RWPE2 (cell line): ENCODE measurements at regions not wholly inside any gene's neighbourhood (a gene's known extent, or its start where the extent isn't known, plus 50 kb on each side); places are given as distances from the start of the nearest gene placed in this dataset.

Experiments
- ATAC-seq: fragments of 200-7000 bp; cut with Tn5 transposase; 3 replicates; pipeline ENCODE4 v1.9.1; 2021; ENCODE audit warnings: low read depth
- DNase-seq: peaks from one replicate; pipeline ENCODE4 v3.0.0-alpha.2; 2020; ENCODE audit warnings: low spot score
- H3K27ac ChIP-seq: fragments of 450-650 bp; 2 replicates; pipeline ENCODE4 v1.5.1; 2017; ENCODE audit warnings: mild to moderate bottlenecking; ENCODE audit not compliant: poor library complexity, severe bottlenecking
- H3K27me3 ChIP-seq: fragments of 250-450 bp; sonication (Bioruptor Pico); 2 replicates; pipeline ENCODE4 v1.5.1; 2021; ENCODE audit warnings: mild to moderate bottlenecking, moderate library complexity; ENCODE audit not compliant: insufficient read depth, poor library complexity, severe bottlenecking
- H3K36me3 ChIP-seq: fragments of 250-450 bp; sonication (Bioruptor Pico); 2 replicates; pipeline ENCODE4 v1.5.1; 2020; ENCODE audit warnings: low read depth, mild to moderate bottlenecking, moderate library complexity
- H3K4me1 ChIP-seq: fragments of 250-450 bp; sonication (Bioruptor Pico); 2 replicates; pipeline ENCODE4 v1.5.1; 2021; ENCODE audit warnings: mild to moderate bottlenecking, moderate library complexity; ENCODE audit not compliant: insufficient read depth, poor library complexity, severe bottlenecking
- H3K4me3 ChIP-seq: fragments of 250-450 bp; sonication (Bioruptor Pico); 2 replicates; pipeline ENCODE4 v1.5.1; 2021; ENCODE audit warnings: mild to moderate bottlenecking, moderate library complexity; ENCODE audit not compliant: severe bottlenecking
- H3K9me3 ChIP-seq: fragments of 250-450 bp; sonication (Bioruptor Pico); 2 replicates; pipeline ENCODE4 v1.5.1; 2021; ENCODE audit warnings: mild to moderate bottlenecking, moderate library complexity; ENCODE audit not compliant: severe bottlenecking
- TF ChIP-seq, protein P1 (sequence below): fragments of 450-650 bp; IDR thresholded peaks from one replicate; pipeline ENCODE4 v1.5.1; 2017; ENCODE audit warnings: mild to moderate bottlenecking, moderate library complexity; ENCODE audit not compliant: poor library complexity, severe bottlenecking

DNA sequence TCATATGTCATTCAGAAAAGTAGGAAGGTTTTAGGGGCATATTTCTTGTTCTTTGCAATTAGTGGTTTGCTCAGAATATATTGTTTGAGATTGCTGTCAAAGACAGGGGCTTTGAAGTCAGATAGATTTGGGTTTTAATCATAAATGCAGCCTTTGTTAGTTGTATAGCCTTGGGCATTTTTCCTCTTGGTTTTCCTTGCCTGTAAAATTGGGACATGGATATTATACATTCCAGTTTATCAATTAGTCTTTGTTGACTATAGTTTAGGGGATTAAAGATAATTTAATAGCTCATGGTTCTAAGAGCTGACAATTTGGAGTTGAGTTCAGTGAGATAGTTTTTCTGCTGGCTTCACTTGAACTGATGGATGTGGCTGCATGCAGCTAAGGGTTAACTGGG is 88.9 kb downstream of the DMAC1 start:
- H3K4me1 ChIP-seq: no peaks in the 10 kb centered on the region
- H3K36me3 ChIP-seq: no peaks in the 10 kb centered on the region
- no peaks in the 10 kb centered on the region for H3K27me3 ChIP-seq
- H3K27ac ChIP-seq: no peak overlapping the region
- ATAC-seq (no peak), DNase-seq (no peak)
- no peak overlapping the region for H3K4me3 ChIP-seq
- TF ChIP-seq, protein P1, sequence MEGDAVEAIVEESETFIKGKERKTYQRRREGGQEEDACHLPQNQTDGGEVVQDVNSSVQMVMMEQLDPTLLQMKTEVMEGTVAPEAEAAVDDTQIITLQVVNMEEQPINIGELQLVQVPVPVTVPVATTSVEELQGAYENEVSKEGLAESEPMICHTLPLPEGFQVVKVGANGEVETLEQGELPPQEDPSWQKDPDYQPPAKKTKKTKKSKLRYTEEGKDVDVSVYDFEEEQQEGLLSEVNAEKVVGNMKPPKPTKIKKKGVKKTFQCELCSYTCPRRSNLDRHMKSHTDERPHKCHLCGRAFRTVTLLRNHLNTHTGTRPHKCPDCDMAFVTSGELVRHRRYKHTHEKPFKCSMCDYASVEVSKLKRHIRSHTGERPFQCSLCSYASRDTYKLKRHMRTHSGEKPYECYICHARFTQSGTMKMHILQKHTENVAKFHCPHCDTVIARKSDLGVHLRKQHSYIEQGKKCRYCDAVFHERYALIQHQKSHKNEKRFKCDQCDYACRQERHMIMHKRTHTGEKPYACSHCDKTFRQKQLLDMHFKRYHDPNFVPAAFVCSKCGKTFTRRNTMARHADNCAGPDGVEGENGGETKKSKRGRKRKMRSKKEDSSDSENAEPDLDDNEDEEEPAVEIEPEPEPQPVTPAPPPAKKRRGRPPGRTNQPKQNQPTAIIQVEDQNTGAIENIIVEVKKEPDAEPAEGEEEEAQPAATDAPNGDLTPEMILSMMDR: no peak
- no peaks in the 10 kb centered on the region for H3K9me3 ChIP-seq

DNA sequence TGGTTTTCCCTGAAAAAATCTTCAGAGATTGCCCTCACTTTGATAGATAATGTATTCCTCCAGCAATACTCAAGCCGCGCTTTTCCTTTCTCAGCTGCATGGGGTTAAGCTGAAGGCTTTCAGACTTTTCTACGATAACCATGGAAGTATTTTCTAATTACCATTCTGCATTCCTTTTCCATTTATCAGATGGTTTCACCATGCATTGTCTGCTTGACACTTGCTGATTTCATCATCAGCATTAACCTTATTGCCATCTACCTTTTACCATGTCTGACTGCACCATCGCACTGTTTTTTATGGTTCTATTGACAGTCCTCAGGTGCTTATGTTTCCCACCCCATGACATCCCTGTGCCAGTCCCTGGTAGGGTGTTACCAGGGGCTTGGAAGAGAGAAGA is 91.6 kb downstream of the DMAC1 start:
- Histone ChIP-seq H3K36me3 (no peaks in the 10 kb centered on the region), H3K4me3 (no peak overlapping the region), H3K4me1 (no peaks in the 10 kb centered on the region), H3K27ac (no peak overlapping the region), H3K27me3 (no peaks in the 10 kb centered on the region), H3K9me3 (no peaks in the 10 kb centered on the region)
- DNase-seq (no peak), ATAC-seq (no peak)
- TF ChIP-seq, protein P1: no peak

DNA sequence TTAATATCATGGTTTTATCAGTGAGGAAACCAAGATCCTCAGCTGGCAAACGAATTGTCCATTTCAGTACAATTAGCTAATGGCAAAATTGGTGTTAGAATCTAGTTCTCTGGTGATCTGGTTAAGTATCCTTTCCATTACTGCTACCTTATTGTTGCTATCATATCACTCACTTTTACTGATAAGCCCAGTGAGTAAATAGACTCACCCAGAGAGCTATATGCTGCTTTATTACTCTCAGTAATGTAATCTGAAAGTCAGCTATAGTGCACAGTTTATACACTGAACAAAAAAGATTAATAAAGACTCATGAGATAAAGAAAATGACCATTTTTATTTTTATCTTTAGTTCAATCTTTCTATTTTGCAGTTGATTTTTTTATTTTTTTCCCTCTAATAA is 95.0 kb downstream of the DMAC1 start:
- H3K4me1 ChIP-seq: no peaks in the 10 kb centered on the region
- no peaks in the 10 kb centered on the region for H3K27me3 ChIP-seq
- no peak for DNase-seq
- no peaks in the 10 kb centered on the region for H3K9me3 ChIP-seq
- TF ChIP-seq, protein P1: no peak
- no peak overlapping the region for H3K4me3 ChIP-seq
- no peak overlapping the region for H3K27ac ChIP-seq
- ATAC-seq: no peak
- H3K36me3 ChIP-seq: no peaks in the 10 kb centered on the region

DNA sequence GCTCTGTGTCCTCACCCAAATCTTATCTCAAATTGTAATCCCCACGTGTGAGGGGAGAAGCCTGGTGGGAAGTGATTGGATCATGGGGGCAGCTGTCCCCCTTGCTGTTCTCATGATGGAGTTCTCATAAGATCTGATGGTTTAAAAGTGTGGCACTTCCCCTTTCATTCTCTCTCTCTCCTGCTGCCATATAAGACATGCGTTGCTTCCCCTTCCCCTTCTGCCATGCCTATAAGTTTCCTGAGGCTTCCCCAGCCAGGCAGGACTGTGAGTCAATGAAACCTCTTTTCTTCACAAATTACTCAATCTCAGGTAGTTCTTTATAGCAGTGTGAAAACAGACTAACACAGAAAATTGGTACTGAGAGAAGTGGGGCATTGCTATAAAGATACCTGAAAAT is 107.7 kb downstream of the DMAC1 start:
- no peak for ATAC-seq
- Histone ChIP-seq H3K27me3 (no peaks in the 10 kb centered on the region), H3K9me3 (no peaks in the 10 kb centered on the region), H3K27ac (no peak overlapping the region), H3K4me3 (no peak overlapping the region), H3K4me1 (no peaks in the 10 kb centered on the region), H3K36me3 (no peaks in the 10 kb centered on the region)
- TF ChIP-seq, protein P1: no peak
- no peak for DNase-seq

DNA sequence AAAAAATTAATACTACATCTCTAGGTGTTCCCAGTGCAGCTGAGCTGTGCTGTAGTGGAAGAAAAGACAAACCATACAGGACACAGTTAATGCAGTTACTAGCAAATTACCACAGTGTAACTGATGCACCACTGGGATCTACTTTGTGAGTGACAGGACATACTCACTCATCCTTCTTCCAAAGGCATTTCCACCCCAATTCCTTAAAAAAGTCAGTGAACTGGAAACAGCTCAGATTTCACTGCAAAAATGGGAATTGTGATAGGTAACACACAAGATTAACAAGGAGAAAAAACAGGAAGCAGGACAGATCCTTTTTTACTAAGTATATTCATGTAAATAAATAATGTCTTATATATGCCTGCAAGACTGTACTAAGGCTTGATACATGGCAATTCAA is 109.6 kb downstream of the DMAC1 start:
- H3K27ac ChIP-seq: no peak overlapping the region
- H3K27me3 ChIP-seq: no peaks in the 10 kb centered on the region
- no peaks in the 10 kb centered on the region for H3K9me3 ChIP-seq
- TF ChIP-seq, protein P1: no peak
- no peak overlapping the region for H3K4me3 ChIP-seq
- H3K36me3 ChIP-seq: no peaks in the 10 kb centered on the region
- DNase-seq (no peak), ATAC-seq (no peak)
- no peaks in the 10 kb centered on the region for H3K4me1 ChIP-seq
